ENCODE measurements at regions not wholly inside any gene's neighbourhood (a gene's known extent, or its start where the extent isn't known, plus 50 kb on each side); places are given as distances from the start of the nearest gene placed in this dataset.

GRCh38 chr12:29902043-29902442 is 118.3 kb upstream of the TMTC1 start:
- TF ChIP-seq CTCF (IDR thresholded peaks at IDR 0.05) (no peak), POLR2A (IDR thresholded peaks at IDR 0.05) (no peak)
